RWPE2 (cell line): ENCODE measurements at regions not wholly inside any gene's neighbourhood (a gene's known extent, or its start where the extent isn't known, plus 50 kb on each side); places are given as distances from the start of the nearest gene placed in this dataset.
A peak's percentile ranks its signal among the peaks of the same experiment; 100 is the strongest.
"Not testable (repeated sequence)": the region's sequence is repeated elsewhere in the genome, so short reads cannot be mapped to it uniquely, and the experiment has no call there.

ENCODE experiments used
- ATAC-seq: fragments of 200-7000 bp; cut with Tn5 transposase; 3 replicates; pipeline ENCODE4 v1.9.1; 2021; ENCODE audit warnings: low read depth
- DNase-seq: peaks from one replicate; pipeline ENCODE4 v3.0.0-alpha.2; 2020; ENCODE audit warnings: low spot score
- H3K27ac ChIP-seq: fragments of 450-650 bp; 2 replicates; pipeline ENCODE4 v1.5.1; 2017; ENCODE audit warnings: mild to moderate bottlenecking; ENCODE audit not compliant: poor library complexity, severe bottlenecking
- H3K27me3 ChIP-seq: fragments of 250-450 bp; sonication (Bioruptor Pico); 2 replicates; pipeline ENCODE4 v1.5.1; 2021; ENCODE audit warnings: mild to moderate bottlenecking, moderate library complexity; ENCODE audit not compliant: insufficient read depth, poor library complexity, severe bottlenecking
- H3K36me3 ChIP-seq: fragments of 250-450 bp; sonication (Bioruptor Pico); 2 replicates; pipeline ENCODE4 v1.5.1; 2020; ENCODE audit warnings: low read depth, mild to moderate bottlenecking, moderate library complexity
- H3K4me1 ChIP-seq: fragments of 250-450 bp; sonication (Bioruptor Pico); 2 replicates; pipeline ENCODE4 v1.5.1; 2021; ENCODE audit warnings: mild to moderate bottlenecking, moderate library complexity; ENCODE audit not compliant: insufficient read depth, poor library complexity, severe bottlenecking
- H3K4me3 ChIP-seq: fragments of 250-450 bp; sonication (Bioruptor Pico); 2 replicates; pipeline ENCODE4 v1.5.1; 2021; ENCODE audit warnings: mild to moderate bottlenecking, moderate library complexity; ENCODE audit not compliant: severe bottlenecking
- H3K9me3 ChIP-seq: fragments of 250-450 bp; sonication (Bioruptor Pico); 2 replicates; pipeline ENCODE4 v1.5.1; 2021; ENCODE audit warnings: mild to moderate bottlenecking, moderate library complexity; ENCODE audit not compliant: severe bottlenecking
- CTCF ChIP-seq: fragments of 450-650 bp; IDR thresholded peaks from one replicate; pipeline ENCODE4 v1.5.1; 2017; ENCODE audit warnings: mild to moderate bottlenecking, moderate library complexity; ENCODE audit not compliant: poor library complexity, severe bottlenecking

GRCh38 chr13:56561327-56561726 lies 579.4 kb upstream of the PRR20A start:
- no peaks in the 10 kb centered on the region for H3K27me3 ChIP-seq
- no peaks in the 10 kb centered on the region for H3K4me1 ChIP-seq
- H3K36me3 ChIP-seq, result no peaks in the 10 kb centered on the region
- H3K9me3 ChIP-seq, result no peaks in the 10 kb centered on the region
- TF ChIP-seq CTCF, result peak; percentile 31
- DNase-seq (no peak), ATAC-seq (peak; percentile 44; the same call in 1 of the 3 replicates)
- H3K27ac ChIP-seq, result no peak overlapping the region
- H3K4me3 ChIP-seq, result no peak overlapping the region

- H3K9me3 ChIP-seq, result no peaks in the 10 kb centered on the region
- H3K36me3 ChIP-seq, result no peaks in the 10 kb centered on the region
- no peaks in the 10 kb centered on the region for H3K4me1 ChIP-seq
- ATAC-seq (no peak), DNase-seq (no peak)
- no peaks in the 10 kb centered on the region for H3K27me3 ChIP-seq
- H3K4me3 ChIP-seq, result no peak overlapping the region
- no peak for TF ChIP-seq CTCF
- H3K27ac ChIP-seq, result no peak overlapping the region
Measured at GRCh38 chr13:56563663-56564062, 577.1 kb upstream of the PRR20A start.

GRCh38 chr13:56586976-56587375 lies 553.7 kb upstream of the PRR20A start:
- DNase-seq, result no peak
- Histone ChIP-seq H3K9me3 (no peaks in the 10 kb centered on the region), H3K36me3 (no peaks in the 10 kb centered on the region), H3K4me1 (no peaks in the 10 kb centered on the region), H3K27ac (no peak overlapping the region), H3K27me3 (no peaks in the 10 kb centered on the region), H3K4me3 (no peak overlapping the region)
- no peak for TF ChIP-seq CTCF
- ATAC-seq, result no peak

GRCh38 chr13:56615572-56615971 lies 525.1 kb upstream of the PRR20A start:
- Histone ChIP-seq H3K4me3 (no peak overlapping the region), H3K9me3 (no peaks in the 10 kb centered on the region), H3K4me1 (no peaks in the 10 kb centered on the region), H3K27ac (no peak overlapping the region), H3K36me3 (no peaks in the 10 kb centered on the region), H3K27me3 (no peaks in the 10 kb centered on the region)
- ATAC-seq (no peak), DNase-seq (no peak)
- TF ChIP-seq CTCF, result no peak

GRCh38 chr13:56622840-56623239 lies 517.9 kb upstream of the PRR20A start:
- no peaks in the 10 kb centered on the region for H3K4me1 ChIP-seq
- TF ChIP-seq CTCF, result no peak
- no peaks in the 10 kb centered on the region for H3K36me3 ChIP-seq
- ATAC-seq (no peak), DNase-seq (no peak)
- H3K4me3 ChIP-seq, result no peak overlapping the region
- peaks cover 4% of the 10 kb centered on the region for H3K9me3 ChIP-seq
- H3K27me3 ChIP-seq, result no peaks in the 10 kb centered on the region
- H3K27ac ChIP-seq, result no peak overlapping the region

GRCh38 chr13:56628886-56629285 lies 511.8 kb upstream of the PRR20A start:
- not testable (repeated sequence) for DNase-seq, H3K36me3 ChIP-seq, H3K9me3 ChIP-seq, H3K4me3 ChIP-seq, H3K27me3 ChIP-seq, ATAC-seq, H3K27ac ChIP-seq, H3K4me1 ChIP-seq

- not testable (repeated sequence) for H3K9me3 ChIP-seq, DNase-seq, ATAC-seq
Measured at GRCh38 chr13:56631060-56631459, 509.7 kb upstream of the PRR20A start.

More at GRCh38 chr13:56631060-56631459, 509.7 kb upstream of the PRR20A start:
- H3K27me3 ChIP-seq, H3K27ac ChIP-seq, H3K4me3 ChIP-seq, H3K36me3 ChIP-seq, H3K4me1 ChIP-seq: not testable (repeated sequence)
